ENCODE measurements at regions not wholly inside any gene's neighbourhood (a gene's known extent, or its start where the extent isn't known, plus 50 kb on each side); places are given as distances from the start of the nearest gene placed in this dataset.
"Not testable (repeated sequence)": the region's sequence is repeated elsewhere in the genome, so short reads cannot be mapped to it uniquely, and the experiment has no call there.

DNA sequence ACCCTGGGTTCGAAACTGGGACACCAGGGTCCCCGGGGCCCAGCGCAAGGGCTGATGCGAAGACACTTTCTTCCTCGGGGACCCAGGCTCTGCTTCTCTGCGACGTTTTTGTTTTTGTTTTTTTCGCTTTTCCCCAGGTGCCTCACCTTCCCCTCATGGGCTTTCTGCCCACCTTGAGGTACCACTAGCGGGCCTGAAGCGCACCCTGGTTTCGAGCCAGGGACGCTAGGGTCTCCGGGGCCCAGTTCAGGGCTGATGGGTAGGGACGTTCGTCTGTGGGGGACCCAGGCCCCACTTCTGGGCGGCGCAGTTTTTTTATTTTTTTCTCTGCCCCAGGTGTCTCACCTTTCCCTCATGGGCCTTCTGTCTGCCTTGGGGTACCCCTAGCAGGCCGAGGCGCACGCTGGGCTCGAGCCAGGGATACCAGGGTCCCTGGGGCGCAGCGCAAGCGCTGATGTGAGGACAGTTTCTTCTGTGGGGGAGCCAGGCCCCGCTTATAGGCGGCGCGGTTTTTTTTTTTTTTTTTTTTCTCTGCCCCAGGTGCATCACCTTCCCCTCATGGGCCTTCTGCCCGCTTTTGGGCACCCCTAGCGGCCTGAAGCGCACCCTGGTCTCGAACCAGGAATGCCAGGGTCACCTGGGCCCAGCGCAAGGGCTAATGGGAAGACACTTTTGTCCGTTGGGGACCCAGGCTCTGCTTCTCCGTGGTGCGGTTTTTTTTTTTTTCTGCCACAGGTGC is 166.8 kb upstream of the ZNG1F start:
- TF ChIP-seq, protein P1, sequence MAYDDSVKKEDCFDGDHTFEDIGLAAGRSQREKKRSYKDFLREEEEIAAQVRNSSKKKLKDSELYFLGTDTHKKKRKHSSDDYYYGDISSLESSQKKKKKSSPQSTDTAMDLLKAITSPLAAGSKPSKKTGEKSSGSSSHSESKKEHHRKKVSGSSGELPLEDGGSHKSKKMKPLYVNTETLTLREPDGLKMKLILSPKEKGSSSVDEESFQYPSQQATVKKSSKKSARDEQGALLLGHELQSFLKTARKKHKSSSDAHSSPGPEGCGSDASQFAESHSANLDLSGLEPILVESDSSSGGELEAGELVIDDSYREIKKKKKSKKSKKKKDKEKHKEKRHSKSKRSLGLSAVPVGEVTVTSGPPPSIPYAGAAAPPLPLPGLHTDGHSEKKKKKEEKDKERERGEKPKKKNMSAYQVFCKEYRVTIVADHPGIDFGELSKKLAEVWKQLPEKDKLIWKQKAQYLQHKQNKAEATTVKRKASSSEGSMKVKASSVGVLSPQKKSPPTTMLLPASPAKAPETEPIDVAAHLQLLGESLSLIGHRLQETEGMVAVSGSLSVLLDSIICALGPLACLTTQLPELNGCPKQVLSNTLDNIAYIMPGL (CRISPR knock-in tag; IDR thresholded peaks at IDR 0.05): not testable (repeated sequence)
- TF ChIP-seq, protein P2, sequence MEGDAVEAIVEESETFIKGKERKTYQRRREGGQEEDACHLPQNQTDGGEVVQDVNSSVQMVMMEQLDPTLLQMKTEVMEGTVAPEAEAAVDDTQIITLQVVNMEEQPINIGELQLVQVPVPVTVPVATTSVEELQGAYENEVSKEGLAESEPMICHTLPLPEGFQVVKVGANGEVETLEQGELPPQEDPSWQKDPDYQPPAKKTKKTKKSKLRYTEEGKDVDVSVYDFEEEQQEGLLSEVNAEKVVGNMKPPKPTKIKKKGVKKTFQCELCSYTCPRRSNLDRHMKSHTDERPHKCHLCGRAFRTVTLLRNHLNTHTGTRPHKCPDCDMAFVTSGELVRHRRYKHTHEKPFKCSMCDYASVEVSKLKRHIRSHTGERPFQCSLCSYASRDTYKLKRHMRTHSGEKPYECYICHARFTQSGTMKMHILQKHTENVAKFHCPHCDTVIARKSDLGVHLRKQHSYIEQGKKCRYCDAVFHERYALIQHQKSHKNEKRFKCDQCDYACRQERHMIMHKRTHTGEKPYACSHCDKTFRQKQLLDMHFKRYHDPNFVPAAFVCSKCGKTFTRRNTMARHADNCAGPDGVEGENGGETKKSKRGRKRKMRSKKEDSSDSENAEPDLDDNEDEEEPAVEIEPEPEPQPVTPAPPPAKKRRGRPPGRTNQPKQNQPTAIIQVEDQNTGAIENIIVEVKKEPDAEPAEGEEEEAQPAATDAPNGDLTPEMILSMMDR (IDR thresholded peaks at IDR 0.05): not testable (repeated sequence)
- TF ChIP-seq, protein P3, sequence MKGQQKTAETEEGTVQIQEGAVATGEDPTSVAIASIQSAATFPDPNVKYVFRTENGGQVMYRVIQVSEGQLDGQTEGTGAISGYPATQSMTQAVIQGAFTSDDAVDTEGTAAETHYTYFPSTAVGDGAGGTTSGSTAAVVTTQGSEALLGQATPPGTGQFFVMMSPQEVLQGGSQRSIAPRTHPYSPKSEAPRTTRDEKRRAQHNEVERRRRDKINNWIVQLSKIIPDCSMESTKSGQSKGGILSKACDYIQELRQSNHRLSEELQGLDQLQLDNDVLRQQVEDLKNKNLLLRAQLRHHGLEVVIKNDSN (CRISPR knock-in tag; IDR thresholded peaks at IDR 0.05): not testable (repeated sequence)
- not testable (repeated sequence) for TF ChIP-seq ZNF423 (CRISPR knock-in tag; IDR thresholded peaks at IDR 0.05); FOXK1 (CRISPR knock-in tag; IDR thresholded peaks at IDR 0.05); KAT7 (CRISPR knock-in tag; IDR thresholded peaks at IDR 0.05; ENCODE audit: borderline replicate concordance); IRF2 (CRISPR knock-in tag; IDR thresholded peaks at IDR 0.05; ENCODE audit: borderline replicate concordance, low read depth); ZNF138 (CRISPR knock-in tag; conservative IDR thresholded peaks at IDR 0.05); NFYB (CRISPR knock-in tag; conservative IDR thresholded peaks at IDR 0.05; ENCODE audit: low read depth)
- TF ChIP-seq, protein P4, sequence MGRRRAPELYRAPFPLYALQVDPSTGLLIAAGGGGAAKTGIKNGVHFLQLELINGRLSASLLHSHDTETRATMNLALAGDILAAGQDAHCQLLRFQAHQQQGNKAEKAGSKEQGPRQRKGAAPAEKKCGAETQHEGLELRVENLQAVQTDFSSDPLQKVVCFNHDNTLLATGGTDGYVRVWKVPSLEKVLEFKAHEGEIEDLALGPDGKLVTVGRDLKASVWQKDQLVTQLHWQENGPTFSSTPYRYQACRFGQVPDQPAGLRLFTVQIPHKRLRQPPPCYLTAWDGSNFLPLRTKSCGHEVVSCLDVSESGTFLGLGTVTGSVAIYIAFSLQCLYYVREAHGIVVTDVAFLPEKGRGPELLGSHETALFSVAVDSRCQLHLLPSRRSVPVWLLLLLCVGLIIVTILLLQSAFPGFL (CRISPR knock-in tag; IDR thresholded peaks at IDR 0.05; ENCODE audit: borderline replicate concordance): not testable (repeated sequence)

Measured in WTC11 (cell line).